GM21515 (cell line): ENCODE measurements at regions not wholly inside any gene's neighbourhood (a gene's known extent, or its start where the extent isn't known, plus 50 kb on each side); places are given as distances from the start of the nearest gene placed in this dataset.
"Not testable (repeated sequence)": the region's sequence is repeated elsewhere in the genome, so short reads cannot be mapped to it uniquely, and the experiment has no call there.

ENCODE experiments used
- ATAC-seq: cut with Tn5 transposase; IDR thresholded peaks from one replicate; pipeline ENCODE4 v1.9.1; 2021; ENCODE audit not compliant: unreplicated experiment

GRCh38 chr10:61612450-61612849 lies 50.3 kb upstream of the CABCOCO1 start:
- no peak for ATAC-seq

GRCh38 chr10:61612009-61612408 lies 50.7 kb upstream of the CABCOCO1 start:
- ATAC-seq: no peak

- ATAC-seq: no peak
Observed at GRCh38 chr10:61609701-61610100, 53.0 kb upstream of the CABCOCO1 start.

- no peak for ATAC-seq
Observed at GRCh38 chr10:61608255-61609033, 54.3 kb upstream of the CABCOCO1 start.

GRCh38 chr10:61606959-61607907 lies 55.5 kb upstream of the CABCOCO1 start:
- no peak for ATAC-seq

GRCh38 chr10:61605221-61605620 lies 57.5 kb upstream of the CABCOCO1 start:
- no peak for ATAC-seq

GRCh38 chr10:61600399-61600798 lies 62.3 kb upstream of the CABCOCO1 start:
- ATAC-seq: no peak

GRCh38 chr10:61594430-61594829 lies 68.3 kb upstream of the CABCOCO1 start:
- ATAC-seq: no peak

- peak; percentile 59 for ATAC-seq
Observed at GRCh38 chr10:61592581-61592980, 70.1 kb upstream of the CABCOCO1 start.

- ATAC-seq: no peak
Observed at GRCh38 chr10:61589547-61590243, 73.0 kb upstream of the CABCOCO1 start.

- ATAC-seq: no peak
Observed at GRCh38 chr10:61588770-61589211, 73.9 kb upstream of the CABCOCO1 start.

GRCh38 chr10:61586829-61587228 lies 75.9 kb upstream of the CABCOCO1 start:
- ATAC-seq: no peak

GRCh38 chr10:61580608-61581007 lies 82.1 kb upstream of the CABCOCO1 start:
- no peak for ATAC-seq

- not testable (repeated sequence) for ATAC-seq
Observed at GRCh38 chr10:61570204-61570603, 92.5 kb upstream of the CABCOCO1 start.

- no peak for ATAC-seq
Observed at GRCh38 chr10:61567729-61568128, 95.0 kb upstream of the CABCOCO1 start.

- no peak for ATAC-seq
Observed at GRCh38 chr10:61565819-61566560, 96.7 kb upstream of the CABCOCO1 start.

- ATAC-seq: no peak
Observed at GRCh38 chr10:61564444-61564843, 98.3 kb upstream of the CABCOCO1 start.

- ATAC-seq: no peak
Observed at GRCh38 chr10:61559615-61560014, 103.1 kb upstream of the CABCOCO1 start.

- no peak for ATAC-seq
Observed at GRCh38 chr10:61558188-61558587, 104.5 kb upstream of the CABCOCO1 start.

GRCh38 chr10:61554925-61555324 lies 101.7 kb upstream of the TMEM26 start:
- ATAC-seq: no peak

- ATAC-seq: no peak
Observed at GRCh38 chr10:61549861-61550260, 96.7 kb upstream of the TMEM26 start.
